Upper lobe of left lung (tissue), 6 donors: ENCODE measurements at regions not wholly inside any gene's neighbourhood (a gene's known extent, or its start where the extent isn't known, plus 50 kb on each side); places are given as distances from the start of the nearest gene placed in this dataset.

Experiments
- ATAC-seq, 2 donors: fragments of 200-7000 bp; cut with Tn5 transposase; one replicate each; pipeline ENCODE4 v1.9.1; 2022; ENCODE audit warnings: mild to moderate bottlenecking in 2 of 2, moderate library complexity in 2 of 2; ENCODE audit not compliant: low FRiP score in 2 of 2
- DNase-seq, 2 donors: peaks; one replicate each; pipeline ENCODE4 v3.0.0-alpha.2; 2019 to 2020
- H3K27ac ChIP-seq, 4 donors: fragments of 200-600 bp; sonication (generic); one replicate each; pipeline ENCODE4 v1.5.1; 2016 to 2019
- H3K27me3 ChIP-seq, 4 donors: fragments of 200-600 bp; sonication (generic); one replicate each; pipeline ENCODE4 v1.5.1; 2017 to 2019
- H3K36me3 ChIP-seq, 4 donors: fragments of 200-600 bp; sonication (generic); one replicate each; pipeline ENCODE4 v1.5.1; 2016 to 2019
- H3K4me1 ChIP-seq, 4 donors: fragments of 200-600 bp; sonication (generic); one replicate each; pipeline ENCODE4 v1.5.1; 2018 to 2019
- H3K4me3 ChIP-seq, 4 donors: fragments of 200-600 bp; sonication (generic); one replicate each; pipeline ENCODE4 v1.5.1; 2017 to 2019; ENCODE audit warnings: mild to moderate bottlenecking in 2 of 4, moderate library complexity in 1 of 4
- H3K9me3 ChIP-seq, 4 donors: fragments of 200-600 bp; sonication (generic); one replicate each; pipeline ENCODE4 v1.5.1; 2018 to 2019
- CTCF ChIP-seq, 6 experiments: fragments of 450-650 bp in 4 of 6; fragments of 200-600 bp in 2 of 6; sonication (generic) in 2 of 6; IDR thresholded peaks; one replicate each; pipeline ENCODE4 v1.5.1; 2016 to 2019; ENCODE audit warnings: antibody characterized with exemption in 6 of 6
- EP300 ChIP-seq, 4 donors: sonication (generic); formaldehyde crosslinking; IDR thresholded peaks; one replicate each; pipeline ENCODE4 v1.5.1; 2017; ENCODE audit warnings: antibody characterized with exemption in 4 of 4, control low read depth in 2 of 4
- POLR2A ChIP-seq, 4 donors: fragments of 450-650 bp; IDR thresholded peaks; one replicate each; pipeline ENCODE4 v1.5.1; 2016 to 2017; ENCODE audit warnings: antibody characterized with exemption in 4 of 4, mild to moderate bottlenecking in 2 of 4
- POLR2AphosphoS5 ChIP-seq, 2 donors: sonication (generic); formaldehyde crosslinking; IDR thresholded peaks; one replicate each; pipeline ENCODE4 v1.5.1; 2017; ENCODE audit warnings: antibody characterized with exemption in 2 of 2
- WGBS, 2 donors: methylation state at CpG; one replicate each; pipeline ENCODE4 v1.1.5; 2017 to 2018; 5-methylcytosine and 5-hydroxymethylcytosine counted together
- donor health status: DM: no; HTN: no; CAD: no; lungs with moderate emphysema.
- donor health status: DM: no; HTN: yes; CAD: no; lungs with severe emphysema.

GRCh38 chr2:145652571-145653545, 1132.9 kb upstream of the ZEB2 start:
- H3K9me3 ChIP-seq: no peaks in the 10 kb centered on the region
- no peak overlapping the region for H3K27ac ChIP-seq
- no peak for DNase-seq
- no peaks in the 10 kb centered on the region for H3K27me3 ChIP-seq
- peak in 1 of 2 donors; percentile 85 for ATAC-seq
- no peaks in the 10 kb centered on the region for H3K4me1 ChIP-seq
- H3K4me3 ChIP-seq: no peak overlapping the region
- peak in 1 of 2 donors; percentile 67 for TF ChIP-seq POLR2AphosphoS5 (IDR thresholded peaks at IDR 0.05)
- TF ChIP-seq EP300 (IDR thresholded peaks at IDR 0.05): no peak
- TF ChIP-seq POLR2A (IDR thresholded peaks at IDR 0.05): no peak
- no peak for TF ChIP-seq CTCF (IDR thresholded peaks at IDR 0.05)
- no peaks in the 10 kb centered on the region for H3K36me3 ChIP-seq
- WGBS, 2 donors: 63 to 67% methylated on average over 7 of the region's 7 CpGs

GRCh38 chr2:145652036-145652435, 1132.1 kb upstream of the ZEB2 start:
- no peaks in the 10 kb centered on the region for H3K27me3 ChIP-seq
- H3K4me3 ChIP-seq: no peak overlapping the region
- H3K4me1 ChIP-seq: no peaks in the 10 kb centered on the region
- 71 to 75% methylated on average over 2 of the region's 2 CpGs for WGBS, 2 donors
- DNase-seq (no peak), ATAC-seq (no peak)
- TF ChIP-seq POLR2A (IDR thresholded peaks at IDR 0.05) (no peak), POLR2AphosphoS5 (IDR thresholded peaks at IDR 0.05) (no peak), EP300 (IDR thresholded peaks at IDR 0.05) (no peak)
- no peak overlapping the region for H3K27ac ChIP-seq
- no peaks in the 10 kb centered on the region for H3K9me3 ChIP-seq
- no peaks in the 10 kb centered on the region for H3K36me3 ChIP-seq

GRCh38 chr2:145650226-145650625, 1130.3 kb upstream of the ZEB2 start:
- Histone ChIP-seq H3K36me3 (no peaks in the 10 kb centered on the region), H3K4me1 (no peaks in the 10 kb centered on the region), H3K4me3 (no peak overlapping the region), H3K27ac (no peak overlapping the region), H3K9me3 (no peaks in the 10 kb centered on the region), H3K27me3 (no peaks in the 10 kb centered on the region)
- ATAC-seq (no peak), DNase-seq (no peak)
- TF ChIP-seq POLR2AphosphoS5 (IDR thresholded peaks at IDR 0.05) (no peak), EP300 (IDR thresholded peaks at IDR 0.05) (no peak), POLR2A (IDR thresholded peaks at IDR 0.05) (no peak), CTCF (IDR thresholded peaks at IDR 0.05) (no peak)

DNA sequence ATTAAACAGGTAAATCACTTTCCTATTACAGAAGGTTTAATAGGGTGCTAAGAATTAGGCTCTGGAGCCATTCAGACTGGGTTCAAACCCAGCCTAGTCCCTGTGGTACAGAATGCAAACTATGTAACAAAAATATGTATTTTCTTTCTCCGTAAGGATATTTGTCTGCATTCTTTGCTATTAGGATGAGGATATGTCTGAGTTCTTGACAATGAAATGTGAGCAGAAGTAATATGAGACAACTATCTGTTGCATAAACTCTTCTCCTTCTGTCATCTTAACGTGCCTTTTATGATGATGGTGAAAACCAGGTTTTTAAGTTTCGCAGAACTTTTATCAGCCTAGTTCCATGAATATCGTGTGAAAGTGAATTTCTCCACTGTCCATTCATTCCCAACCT, 1129.1 kb upstream of the ZEB2 start:
- Histone ChIP-seq H3K27me3 (no peaks in the 10 kb centered on the region), H3K4me3 (no peak overlapping the region), H3K27ac (no peak overlapping the region), H3K36me3 (no peaks in the 10 kb centered on the region), H3K4me1 (no peaks in the 10 kb centered on the region), H3K9me3 (no peaks in the 10 kb centered on the region)
- ATAC-seq (no peak), DNase-seq (no peak)
- no peak for TF ChIP-seq CTCF (IDR thresholded peaks at IDR 0.05)
- no peak for TF ChIP-seq EP300 (IDR thresholded peaks at IDR 0.05)
- no peak for TF ChIP-seq POLR2AphosphoS5 (IDR thresholded peaks at IDR 0.05)
- no peak for TF ChIP-seq POLR2A (IDR thresholded peaks at IDR 0.05)
- WGBS, 2 donors: 85 to 88% methylated on average over 4 of the region's 4 CpGs

DNA sequence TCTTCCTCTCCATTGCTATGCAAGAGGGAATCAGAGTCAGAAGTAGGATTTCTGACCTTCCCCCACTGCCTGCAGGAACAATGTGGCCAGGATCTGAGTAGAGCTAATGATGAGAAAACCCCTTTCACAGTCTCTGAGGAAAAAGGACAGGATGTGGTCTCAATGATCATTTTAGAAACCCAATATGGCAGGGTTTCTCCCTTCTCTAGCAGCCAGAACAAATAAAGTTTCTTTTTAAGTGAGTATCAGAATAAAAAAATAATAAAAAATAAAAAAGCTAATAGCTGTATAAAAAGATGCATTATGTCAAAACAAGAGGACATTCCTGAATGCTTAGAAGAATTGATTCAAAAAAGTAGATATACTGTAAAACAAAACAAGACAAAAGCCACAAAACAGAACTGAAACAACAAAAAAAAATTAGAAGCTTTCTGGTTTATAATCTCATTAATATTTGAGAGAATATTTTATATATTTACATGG, 1124.9 kb upstream of the ZEB2 start:
- ATAC-seq (no peak), DNase-seq (no peak)
- H3K36me3 ChIP-seq: no peaks in the 10 kb centered on the region
- no peak overlapping the region for H3K27ac ChIP-seq
- no peak overlapping the region for H3K4me3 ChIP-seq
- H3K27me3 ChIP-seq: no peaks in the 10 kb centered on the region
- H3K4me1 ChIP-seq: no peaks in the 10 kb centered on the region
- H3K9me3 ChIP-seq: no peaks in the 10 kb centered on the region
- no peak for TF ChIP-seq EP300 (IDR thresholded peaks at IDR 0.05)

- ATAC-seq: no peak
These were observed 1118.8 kb upstream of the ZEB2 start for GRCh38 chr2:145638675-145639074.

More at GRCh38 chr2:145638675-145639074, 1118.8 kb upstream of the ZEB2 start:
- no peaks in the 10 kb centered on the region for H3K36me3 ChIP-seq
- no peaks in the 10 kb centered on the region for H3K9me3 ChIP-seq
- WGBS, 2 donors: 33 to 36% methylated on average over 2 of the region's 2 CpGs
- TF ChIP-seq CTCF (IDR thresholded peaks at IDR 0.05) (no peak), EP300 (IDR thresholded peaks at IDR 0.05) (no peak), POLR2AphosphoS5 (IDR thresholded peaks at IDR 0.05) (no peak), POLR2A (IDR thresholded peaks at IDR 0.05) (no peak)
- no peaks in the 10 kb centered on the region for H3K4me1 ChIP-seq
- H3K27ac ChIP-seq: no peak overlapping the region
- DNase-seq: no peak
- no peaks in the 10 kb centered on the region for H3K27me3 ChIP-seq
- H3K4me3 ChIP-seq: no peak overlapping the region
